GM21381 (cell line): ENCODE measurements at regions not wholly inside any gene's neighbourhood (a gene's known extent, or its start where the extent isn't known, plus 50 kb on each side); places are given as distances from the start of the nearest gene placed in this dataset.

Experiments used
- ATAC-seq: cut with Tn5 transposase; IDR thresholded peaks from one replicate; pipeline ENCODE4 v1.9.1; 2021; ENCODE audit warnings: mild to moderate bottlenecking, moderate library complexity; ENCODE audit not compliant: unreplicated experiment

DNA sequence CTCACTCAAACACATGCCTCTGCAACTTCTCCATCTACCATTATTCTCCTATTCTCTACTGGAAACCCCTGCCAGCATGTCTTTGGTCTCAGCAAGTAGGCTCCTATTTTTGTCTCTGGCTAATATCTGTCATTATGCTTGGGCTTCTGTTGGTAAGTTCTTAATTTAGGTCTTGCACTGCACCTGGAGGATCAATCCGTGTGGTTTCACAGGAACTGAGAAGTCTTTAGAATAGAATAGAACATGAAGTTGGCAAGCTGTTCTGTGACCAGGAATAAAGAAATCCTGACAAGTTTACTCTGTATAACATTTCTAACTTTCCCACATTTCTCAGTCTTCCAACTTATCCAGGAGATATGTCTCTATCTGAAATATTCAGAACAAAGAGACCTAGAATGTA, 219.5 kb upstream of the GYPC start:
- no peak for ATAC-seq

GRCh38 chr2:126437016-126437415, 218.9 kb upstream of the GYPC start:
- no peak for ATAC-seq

DNA sequence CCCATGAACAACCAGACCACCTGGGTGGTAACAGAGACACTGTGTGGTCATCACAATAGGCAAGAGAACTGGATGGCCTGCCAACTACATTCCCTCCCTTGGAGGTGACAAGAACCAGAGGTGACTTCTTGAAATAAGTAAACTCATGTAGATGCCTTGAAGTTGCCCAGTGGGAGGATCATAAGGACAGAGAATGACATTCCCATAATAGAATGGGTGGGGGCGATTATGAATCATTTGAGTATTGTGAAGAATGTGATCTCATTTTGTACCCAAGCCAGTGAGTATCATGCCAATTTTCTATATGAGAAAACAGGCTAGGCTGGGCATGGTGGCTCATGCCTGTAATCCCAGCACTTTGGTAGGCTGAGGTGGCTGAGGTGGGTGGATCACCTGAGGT, 211.4 kb upstream of the GYPC start:
- ATAC-seq, result no peak

DNA sequence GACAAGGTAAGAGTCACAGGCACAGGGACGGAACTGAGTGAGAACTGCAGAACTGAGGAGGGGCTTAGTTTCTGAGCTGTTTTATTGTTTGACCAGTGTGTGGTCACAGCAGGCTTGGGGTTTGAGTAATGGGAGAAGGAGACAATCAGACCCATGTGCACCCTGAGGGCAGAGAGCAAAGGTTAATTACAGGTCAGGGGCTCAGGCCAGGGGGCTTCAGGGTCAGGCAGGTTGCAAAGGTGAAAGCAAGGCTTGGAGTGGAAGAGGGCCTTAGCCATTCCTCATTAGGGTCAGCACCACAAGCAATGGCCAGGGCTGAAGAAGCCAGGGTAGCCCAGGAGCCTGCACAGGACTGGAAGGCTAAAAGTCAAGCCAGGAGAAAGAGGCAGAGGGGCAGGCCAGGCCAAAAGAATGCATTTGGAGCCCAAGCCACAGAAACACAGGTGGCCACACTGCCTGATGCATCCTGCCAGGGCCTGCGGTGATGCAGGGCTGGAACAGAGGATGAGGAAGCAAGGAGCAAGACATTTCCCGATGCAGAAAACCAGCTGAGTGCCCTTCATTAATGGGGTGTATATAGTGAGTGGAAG, 209.8 kb upstream of the GYPC start:
- no peak for ATAC-seq

- no peak for ATAC-seq
Measured at GRCh38 chr2:126448611-126449010, 207.3 kb upstream of the GYPC start.

GRCh38 chr2:126449677-126450076, 206.3 kb upstream of the GYPC start:
- ATAC-seq, result peak; percentile 95

DNA sequence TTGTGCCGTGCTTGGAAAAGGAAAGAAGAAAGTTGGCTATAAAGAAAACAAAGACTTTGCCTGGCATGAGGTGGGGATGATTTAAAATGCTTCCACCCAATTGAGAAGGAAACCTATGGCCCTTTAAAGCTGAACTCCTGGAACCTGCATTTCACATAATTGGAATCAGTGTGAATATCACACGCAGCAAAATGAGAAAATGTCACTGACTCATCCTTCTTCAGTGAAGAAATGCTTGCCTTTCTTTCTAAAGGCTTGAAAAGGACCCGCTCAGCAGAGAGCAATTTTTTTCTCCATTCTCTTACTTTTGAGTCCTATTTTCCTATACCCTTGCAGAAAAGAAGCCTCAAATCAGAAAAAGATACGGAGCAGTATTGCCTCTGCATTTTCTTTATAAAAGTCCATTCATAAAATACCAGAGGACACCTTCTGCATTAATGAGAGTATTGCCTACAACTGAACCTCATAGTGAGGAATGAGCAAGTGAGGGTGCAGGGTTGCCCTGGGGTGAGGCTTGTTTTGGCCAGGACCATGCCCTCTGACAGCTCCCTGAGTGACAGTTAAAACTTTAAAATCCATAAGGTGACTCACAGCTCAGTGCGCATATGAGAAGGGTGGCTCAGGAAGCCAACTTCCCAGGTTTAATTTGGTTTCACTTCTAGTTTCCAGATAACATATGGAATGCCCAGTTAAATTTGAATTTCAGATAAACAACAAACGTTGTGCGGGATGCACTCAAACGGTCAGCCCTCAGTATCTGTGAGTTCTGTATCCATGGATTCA, 191.9 kb upstream of the GYPC start:
- no peak for ATAC-seq

GRCh38 chr2:126467367-126468054, 188.4 kb upstream of the GYPC start:
- peak; percentile 94 for ATAC-seq

DNA sequence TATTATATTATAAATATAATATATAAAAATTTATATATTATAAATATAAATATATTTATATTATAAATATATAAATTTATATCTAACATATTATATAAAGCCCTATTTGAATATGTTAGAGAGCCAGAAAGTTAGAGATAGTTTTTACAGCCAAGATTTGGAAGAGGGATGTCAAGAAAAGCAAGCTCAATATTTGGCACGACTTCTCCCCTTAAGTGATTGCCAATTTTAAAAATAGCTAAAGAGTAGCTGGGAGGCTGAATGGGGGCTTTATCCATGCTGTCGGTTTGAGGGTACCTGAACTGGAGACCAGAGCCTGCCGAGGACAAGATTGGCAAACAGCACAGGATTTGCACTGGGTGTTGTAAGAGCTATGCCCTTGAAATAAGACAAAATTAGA, 180.9 kb upstream of the GYPC start:
- no peak for ATAC-seq

GRCh38 chr2:126476691-126477090, 179.3 kb upstream of the GYPC start:
- no peak for ATAC-seq

DNA sequence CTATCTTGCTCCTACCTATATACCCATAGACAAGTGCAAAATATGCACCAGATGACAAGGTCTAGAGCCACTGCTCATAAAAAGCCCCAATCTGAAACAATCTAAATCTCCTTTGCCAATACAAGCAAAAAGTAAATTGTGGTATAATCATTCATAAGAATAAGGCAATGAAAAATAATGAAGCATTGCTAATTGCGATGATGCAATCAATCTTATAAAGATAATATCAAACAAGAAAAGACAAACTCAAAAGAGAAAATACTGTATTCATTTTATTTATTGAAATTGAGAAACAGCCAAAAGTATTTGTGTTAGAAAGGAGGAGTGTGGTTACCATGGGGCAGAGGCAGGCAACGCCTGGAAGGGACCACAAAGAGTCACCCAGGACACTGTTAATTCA, 175.9 kb upstream of the GYPC start:
- ATAC-seq, result no peak

- ATAC-seq, result no peak
Measured at GRCh38 chr2:126482582-126483464, 173.1 kb upstream of the GYPC start.

- no peak for ATAC-seq
Measured at GRCh38 chr2:126494593-126494992, 161.4 kb upstream of the GYPC start.

GRCh38 chr2:126495189-126495588, 160.8 kb upstream of the GYPC start:
- ATAC-seq, result no peak

DNA sequence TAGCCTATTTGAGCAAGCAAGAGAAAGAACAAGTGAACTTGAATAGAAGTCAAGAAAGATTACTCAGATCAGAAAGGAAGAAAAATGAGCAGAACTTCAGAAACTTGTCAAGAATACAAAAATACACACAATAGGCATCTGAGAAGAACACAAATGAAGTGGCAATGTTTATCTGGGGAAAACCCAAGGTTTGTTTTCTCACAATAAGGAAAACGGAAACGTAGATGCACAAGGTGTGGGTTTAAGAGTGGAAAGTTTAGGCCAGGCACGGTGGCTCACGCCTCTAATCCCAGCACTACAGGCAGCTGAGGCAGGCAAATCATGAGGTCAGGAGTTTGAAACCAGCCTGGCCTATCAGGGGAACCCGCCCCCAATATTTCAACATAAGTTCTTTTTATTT, 159.5 kb upstream of the GYPC start:
- peak; percentile 89 for ATAC-seq

- no peak for ATAC-seq
Measured at GRCh38 chr2:126503476-126503875, 152.5 kb upstream of the GYPC start.

- no peak for ATAC-seq
Measured at GRCh38 chr2:126504949-126505348, 151.0 kb upstream of the GYPC start.

GRCh38 chr2:126506786-126507185, 149.2 kb upstream of the GYPC start:
- ATAC-seq, result no peak

DNA sequence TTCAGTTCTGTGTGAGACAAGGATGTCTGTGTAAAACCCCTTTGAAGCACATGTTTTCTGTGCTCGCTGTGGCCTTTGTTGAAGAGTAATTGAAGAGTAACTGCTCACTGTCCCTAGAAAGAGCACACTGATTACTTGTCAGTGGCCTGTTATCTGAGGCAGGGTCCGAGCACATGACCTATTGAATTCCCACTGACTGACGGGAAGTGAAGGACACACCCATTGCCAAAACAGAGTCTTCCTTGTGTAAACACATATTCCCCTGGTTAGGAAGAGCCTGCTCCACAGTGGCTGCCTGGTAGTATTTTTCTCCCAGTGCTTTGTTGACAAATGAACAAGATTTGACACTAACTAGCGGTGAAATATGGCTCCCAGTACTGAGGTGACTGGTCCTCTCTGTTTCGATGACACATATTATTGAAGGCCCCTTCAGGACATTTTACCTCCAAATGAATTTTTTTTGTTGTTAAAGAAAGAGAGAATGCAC, 148.5 kb upstream of the GYPC start:
- ATAC-seq, result no peak

GRCh38 chr2:126510356-126510755, 145.6 kb upstream of the GYPC start:
- no peak for ATAC-seq

DNA sequence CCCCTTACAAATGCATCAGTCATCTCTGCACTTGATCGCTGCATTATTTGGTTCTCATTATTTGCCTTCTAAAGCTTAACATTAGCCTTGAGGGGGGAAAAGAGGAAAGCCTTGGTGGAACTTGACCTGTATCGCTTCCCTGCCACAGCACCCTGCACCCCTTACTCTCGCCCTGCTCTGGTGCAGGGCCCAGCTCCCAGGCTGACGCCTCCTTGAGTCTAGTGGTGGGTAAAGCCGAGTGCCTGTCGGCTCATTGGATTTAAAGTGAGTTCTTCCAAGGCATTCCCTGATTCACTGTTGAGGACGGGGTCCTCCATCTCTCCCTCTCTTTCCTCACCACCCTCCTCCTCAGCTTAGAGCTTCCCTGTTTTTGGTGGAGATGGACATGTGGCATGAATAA, 145.0 kb upstream of the GYPC start:
- ATAC-seq, result no peak
